ENCODE measurements at regions not wholly inside any gene's neighbourhood (a gene's known extent, or its start where the extent isn't known, plus 50 kb on each side); places are given as distances from the start of the nearest gene placed in this dataset.

- no peaks in the 10 kb centered on the region for H3K4me1 Mint-ChIP-seq
- no peaks in the 10 kb centered on the region for H3K36me3 Mint-ChIP-seq (ENCODE audit: low read depth)
- H3K27me3 Mint-ChIP-seq: peaks cover 11% of the 10 kb centered on the region
- no peak overlapping the region for H3K4me3 Mint-ChIP-seq
- H3K27ac Mint-ChIP-seq: no peak overlapping the region
- no peaks in the 10 kb centered on the region for H3K9me3 Mint-ChIP-seq
- ATAC-seq (replicated peaks): no peak
Observed at GRCh38 chr16:5577463-5577862, 479.9 kb upstream of the EEF2KMT start.

GRCh38 chr16:5575646-5576245 lies 478.2 kb upstream of the EEF2KMT start:
- H3K9me3 Mint-ChIP-seq: no peaks in the 10 kb centered on the region
- no peaks in the 10 kb centered on the region for H3K36me3 Mint-ChIP-seq (ENCODE audit: low read depth)
- no peak for ATAC-seq (replicated peaks)
- H3K27ac Mint-ChIP-seq: no peak overlapping the region
- H3K4me3 Mint-ChIP-seq: no peak overlapping the region
- no peaks in the 10 kb centered on the region for H3K4me1 Mint-ChIP-seq
- H3K27me3 Mint-ChIP-seq: peaks cover 8% of the 10 kb centered on the region

- Mint-ChIP-seq H3K27me3 (peaks cover 8% of the 10 kb centered on the region), H3K9me3 (no peaks in the 10 kb centered on the region), H3K4me3 (no peak overlapping the region), H3K4me1 (no peaks in the 10 kb centered on the region), H3K36me3 (ENCODE audit: low read depth) (no peaks in the 10 kb centered on the region), H3K27ac (no peak overlapping the region)
- no peak for ATAC-seq (replicated peaks)
Observed at GRCh38 chr16:5575121-5575520, 477.5 kb upstream of the EEF2KMT start.

GRCh38 chr16:5572056-5572455 lies 474.5 kb upstream of the EEF2KMT start:
- Mint-ChIP-seq H3K4me1 (peaks cover 5% of the 10 kb centered on the region), H3K27ac (no peak overlapping the region)

GRCh38 chr16:5571446-5571845 lies 473.9 kb upstream of the EEF2KMT start:
- peaks cover 5% of the 10 kb centered on the region for H3K4me1 Mint-ChIP-seq
- ATAC-seq (replicated peaks): no peak
- no peaks in the 10 kb centered on the region for H3K27me3 Mint-ChIP-seq
- H3K9me3 Mint-ChIP-seq: peaks cover 5% of the 10 kb centered on the region
- H3K4me3 Mint-ChIP-seq: no peak overlapping the region
- H3K27ac Mint-ChIP-seq: no peak overlapping the region
- H3K36me3 Mint-ChIP-seq (ENCODE audit: low read depth): no peaks in the 10 kb centered on the region

More at GRCh38 chr16:5572056-5572455, 474.5 kb upstream of the EEF2KMT start:
- Mint-ChIP-seq H3K36me3 (ENCODE audit: low read depth) (no peaks in the 10 kb centered on the region), H3K9me3 (peaks cover 5% of the 10 kb centered on the region), H3K27me3 (no peaks in the 10 kb centered on the region), H3K4me3 (no peak overlapping the region)
- ATAC-seq (replicated peaks): no peak

- Mint-ChIP-seq H3K4me3 (no peak overlapping the region), H3K4me1 (no peaks in the 10 kb centered on the region), H3K27me3 (no peaks in the 10 kb centered on the region), H3K36me3 (ENCODE audit: low read depth) (no peaks in the 10 kb centered on the region), H3K9me3 (peaks cover 30% of the 10 kb centered on the region), H3K27ac (no peak overlapping the region)
- ATAC-seq (replicated peaks): no peak
Observed at GRCh38 chr16:5561800-5562199, 464.2 kb upstream of the EEF2KMT start.

GRCh38 chr16:5560084-5560483 lies 462.5 kb upstream of the EEF2KMT start:
- ATAC-seq (replicated peaks): no peak

GRCh38 chr16:5557966-5558365 lies 460.4 kb upstream of the EEF2KMT start:
- no peak overlapping the region for H3K27ac Mint-ChIP-seq
- ATAC-seq (replicated peaks): no peak
- H3K4me1 Mint-ChIP-seq: no peaks in the 10 kb centered on the region
- no peak overlapping the region for H3K4me3 Mint-ChIP-seq
- H3K9me3 Mint-ChIP-seq: peaks cover 24% of the 10 kb centered on the region
- H3K36me3 Mint-ChIP-seq (ENCODE audit: low read depth): no peaks in the 10 kb centered on the region
- H3K27me3 Mint-ChIP-seq: no peaks in the 10 kb centered on the region

More at GRCh38 chr16:5560084-5560483, 462.5 kb upstream of the EEF2KMT start:
- Mint-ChIP-seq H3K4me3 (no peak overlapping the region), H3K4me1 (no peaks in the 10 kb centered on the region), H3K9me3 (peaks cover 27% of the 10 kb centered on the region), H3K27me3 (no peaks in the 10 kb centered on the region), H3K36me3 (ENCODE audit: low read depth) (no peaks in the 10 kb centered on the region), H3K27ac (no peak overlapping the region)

GRCh38 chr16:5557448-5557847 lies 459.9 kb upstream of the EEF2KMT start:
- Mint-ChIP-seq H3K27ac (no peak overlapping the region), H3K4me1 (no peaks in the 10 kb centered on the region), H3K9me3 (peaks cover 24% of the 10 kb centered on the region), H3K36me3 (ENCODE audit: low read depth) (no peaks in the 10 kb centered on the region), H3K4me3 (no peak overlapping the region), H3K27me3 (no peaks in the 10 kb centered on the region)
- ATAC-seq (replicated peaks): no peak

- Mint-ChIP-seq H3K4me3 (no peak overlapping the region), H3K4me1 (no peaks in the 10 kb centered on the region), H3K9me3 (peaks cover 18% of the 10 kb centered on the region), H3K27ac (no peak overlapping the region), H3K27me3 (no peaks in the 10 kb centered on the region), H3K36me3 (ENCODE audit: low read depth) (no peaks in the 10 kb centered on the region)
- ATAC-seq (replicated peaks): no peak
Observed at GRCh38 chr16:5556158-5556810, 458.7 kb upstream of the EEF2KMT start.

- no peak overlapping the region for H3K4me3 Mint-ChIP-seq
- H3K36me3 Mint-ChIP-seq (ENCODE audit: low read depth): no peaks in the 10 kb centered on the region
- no peaks in the 10 kb centered on the region for H3K4me1 Mint-ChIP-seq
- ATAC-seq (replicated peaks): no peak
- H3K27ac Mint-ChIP-seq: no peak overlapping the region
- H3K9me3 Mint-ChIP-seq: peaks cover 4% of the 10 kb centered on the region
- H3K27me3 Mint-ChIP-seq: no peaks in the 10 kb centered on the region
Observed at GRCh38 chr16:5551909-5552308, 454.3 kb upstream of the EEF2KMT start.

GRCh38 chr16:5549802-5550201 lies 452.2 kb upstream of the EEF2KMT start:
- Mint-ChIP-seq H3K4me1 (no peaks in the 10 kb centered on the region), H3K36me3 (ENCODE audit: low read depth) (no peaks in the 10 kb centered on the region), H3K27me3 (no peaks in the 10 kb centered on the region), H3K4me3 (no peak overlapping the region), H3K27ac (no peak overlapping the region), H3K9me3 (peaks cover 4% of the 10 kb centered on the region)
- no peak for ATAC-seq (replicated peaks)

- H3K4me3 Mint-ChIP-seq: no peak overlapping the region
- H3K27me3 Mint-ChIP-seq: peaks cover 12% of the 10 kb centered on the region
- no peaks in the 10 kb centered on the region for H3K36me3 Mint-ChIP-seq (ENCODE audit: low read depth)
- no peak overlapping the region for H3K27ac Mint-ChIP-seq
- H3K4me1 Mint-ChIP-seq: no peaks in the 10 kb centered on the region
- no peak for ATAC-seq (replicated peaks)
- H3K9me3 Mint-ChIP-seq: no peaks in the 10 kb centered on the region
Observed at GRCh38 chr16:5541356-5541755, 443.8 kb upstream of the EEF2KMT start.

- Mint-ChIP-seq H3K27ac (no peak overlapping the region), H3K4me1 (no peaks in the 10 kb centered on the region), H3K9me3 (peaks cover 4% of the 10 kb centered on the region), H3K27me3 (peaks cover 9% of the 10 kb centered on the region), H3K36me3 (ENCODE audit: low read depth) (no peaks in the 10 kb centered on the region), H3K4me3 (no peak overlapping the region)
- no peak for ATAC-seq (replicated peaks)
Observed at GRCh38 chr16:5537347-5537746, 439.8 kb upstream of the EEF2KMT start.

GRCh38 chr16:5533321-5533888 lies 435.8 kb upstream of the EEF2KMT start:
- H3K36me3 Mint-ChIP-seq (ENCODE audit: low read depth): no peaks in the 10 kb centered on the region
- H3K4me1 Mint-ChIP-seq: no peaks in the 10 kb centered on the region
- H3K9me3 Mint-ChIP-seq: peaks cover 4% of the 10 kb centered on the region
- peaks cover 6% of the 10 kb centered on the region for H3K27me3 Mint-ChIP-seq
- no peak overlapping the region for H3K4me3 Mint-ChIP-seq
- no peak overlapping the region for H3K27ac Mint-ChIP-seq
- no peak for ATAC-seq (replicated peaks)
